ENCODE measurements at regions not wholly inside any gene's neighbourhood (a gene's known extent, or its start where the extent isn't known, plus 50 kb on each side); places are given as distances from the start of the nearest gene placed in this dataset.
"Not testable (repeated sequence)": the region's sequence is repeated elsewhere in the genome, so short reads cannot be mapped to it uniquely, and the experiment has no call there.

- H3K27ac ChIP-seq (ENCODE audit: low read depth, low read length) = no peak overlapping the region
- H3K4me1 ChIP-seq (ENCODE audit: control insufficient read depth in 3 of 3, insufficient read depth in 3 of 3, low read length in 3 of 3) = peaks cover 2 to 6% (median 3%) of the 10 kb centered on the region in 3 donors
- H3K36me3 ChIP-seq (ENCODE audit: control insufficient read depth in 3 of 3, insufficient read depth in 3 of 3, low read length in 3 of 3) = no peaks in the 10 kb centered on the region
- H3K27me3 ChIP-seq (ENCODE audit: control insufficient read depth in 3 of 3, insufficient read depth in 3 of 3, low read length in 3 of 3) = no peaks in the 10 kb centered on the region
- H3K4me3 ChIP-seq (ENCODE audit: low read length in 3 of 3) = no peak overlapping the region
- no peak overlapping the region for H3K9ac ChIP-seq (ENCODE audit: low read depth in 1 of 3, low read length in 3 of 3)
- no peaks in the 10 kb centered on the region for H3K9me3 ChIP-seq (ENCODE audit: control insufficient read depth in 3 of 3, low read length in 3 of 3)
Measured at GRCh38 chr11:123349382-123349781, 80.7 kb upstream of the GRAMD1B start.

- H3K27me3 ChIP-seq (ENCODE audit: control insufficient read depth in 3 of 3, insufficient read depth in 3 of 3, low read length in 3 of 3) = no peaks in the 10 kb centered on the region
- H3K27ac ChIP-seq (ENCODE audit: low read depth, low read length) = no peak overlapping the region
- no peak overlapping the region for H3K9ac ChIP-seq (ENCODE audit: low read depth in 1 of 3, low read length in 3 of 3)
- H3K36me3 ChIP-seq (ENCODE audit: control insufficient read depth in 3 of 3, insufficient read depth in 3 of 3, low read length in 3 of 3) = no peaks in the 10 kb centered on the region
- H3K4me3 ChIP-seq (ENCODE audit: low read length in 3 of 3) = no peak overlapping the region
- no peaks in the 10 kb centered on the region for H3K9me3 ChIP-seq (ENCODE audit: control insufficient read depth in 3 of 3, low read length in 3 of 3)
- no peaks in the 10 kb centered on the region for H3K4me1 ChIP-seq (ENCODE audit: control insufficient read depth in 3 of 3, insufficient read depth in 3 of 3, low read length in 3 of 3)
Measured at GRCh38 chr11:123344790-123345357, 85.2 kb upstream of the GRAMD1B start.

GRCh38 chr11:123344188-123344587 is 85.9 kb upstream of the GRAMD1B start:
- H3K4me3 ChIP-seq (ENCODE audit: low read length in 3 of 3); H3K9me3 ChIP-seq (ENCODE audit: control insufficient read depth in 3 of 3, low read length in 3 of 3); H3K27ac ChIP-seq (ENCODE audit: low read depth, low read length); H3K4me1 ChIP-seq (ENCODE audit: control insufficient read depth in 3 of 3, insufficient read depth in 3 of 3, low read length in 3 of 3); H3K27me3 ChIP-seq (ENCODE audit: control insufficient read depth in 3 of 3, insufficient read depth in 3 of 3, low read length in 3 of 3); H3K36me3 ChIP-seq (ENCODE audit: control insufficient read depth in 3 of 3, insufficient read depth in 3 of 3, low read length in 3 of 3); H3K9ac ChIP-seq (ENCODE audit: low read depth in 1 of 3, low read length in 3 of 3): not testable (repeated sequence)

GRCh38 chr11:123338997-123339752 is 90.9 kb upstream of the GRAMD1B start:
- Histone ChIP-seq H3K36me3 (ENCODE audit: control insufficient read depth in 3 of 3, insufficient read depth in 3 of 3, low read length in 3 of 3) (no peaks in the 10 kb centered on the region), H3K9me3 (ENCODE audit: control insufficient read depth in 3 of 3, low read length in 3 of 3) (no peaks in the 10 kb centered on the region), H3K4me1 (ENCODE audit: control insufficient read depth in 3 of 3, insufficient read depth in 3 of 3, low read length in 3 of 3) (no peaks in the 10 kb centered on the region), H3K27ac (ENCODE audit: low read depth, low read length) (no peak overlapping the region), H3K27me3 (ENCODE audit: control insufficient read depth in 3 of 3, insufficient read depth in 3 of 3, low read length in 3 of 3) (no peaks in the 10 kb centered on the region), H3K9ac (ENCODE audit: low read depth in 1 of 3, low read length in 3 of 3) (no peak overlapping the region), H3K4me3 (ENCODE audit: low read length in 3 of 3) (no peak overlapping the region)

- Histone ChIP-seq H3K9ac (ENCODE audit: low read depth in 1 of 3, low read length in 3 of 3) (no peak overlapping the region), H3K4me1 (ENCODE audit: control insufficient read depth in 3 of 3, insufficient read depth in 3 of 3, low read length in 3 of 3) (no peaks in the 10 kb centered on the region), H3K4me3 (ENCODE audit: low read length in 3 of 3) (no peak overlapping the region), H3K36me3 (ENCODE audit: control insufficient read depth in 3 of 3, insufficient read depth in 3 of 3, low read length in 3 of 3) (no peaks in the 10 kb centered on the region), H3K27me3 (ENCODE audit: control insufficient read depth in 3 of 3, insufficient read depth in 3 of 3, low read length in 3 of 3) (no peaks in the 10 kb centered on the region), H3K9me3 (ENCODE audit: control insufficient read depth in 3 of 3, low read length in 3 of 3) (no peaks in the 10 kb centered on the region), H3K27ac (ENCODE audit: low read depth, low read length) (no peak overlapping the region)
Measured at GRCh38 chr11:123338266-123338800, 91.7 kb upstream of the GRAMD1B start.

GRCh38 chr11:123334925-123335324 is 95.1 kb upstream of the GRAMD1B start:
- peaks cover 4 to 8% (median 5%) of the 10 kb centered on the region in 3 donors for H3K4me1 ChIP-seq (ENCODE audit: control insufficient read depth in 3 of 3, insufficient read depth in 3 of 3, low read length in 3 of 3)
- H3K27me3 ChIP-seq (ENCODE audit: control insufficient read depth in 3 of 3, insufficient read depth in 3 of 3, low read length in 3 of 3) = no peaks in the 10 kb centered on the region
- H3K9ac ChIP-seq (ENCODE audit: low read depth in 1 of 3, low read length in 3 of 3) = no peak overlapping the region
- no peak overlapping the region for H3K27ac ChIP-seq (ENCODE audit: low read depth, low read length)
- no peaks in the 10 kb centered on the region for H3K9me3 ChIP-seq (ENCODE audit: control insufficient read depth in 3 of 3, low read length in 3 of 3)
- H3K4me3 ChIP-seq (ENCODE audit: low read length in 3 of 3) = no peak overlapping the region
- no peaks in the 10 kb centered on the region for H3K36me3 ChIP-seq (ENCODE audit: control insufficient read depth in 3 of 3, insufficient read depth in 3 of 3, low read length in 3 of 3)

GRCh38 chr11:123332577-123332976 is 97.5 kb upstream of the GRAMD1B start:
- not testable (repeated sequence) for H3K36me3 ChIP-seq (ENCODE audit: control insufficient read depth in 3 of 3, insufficient read depth in 3 of 3, low read length in 3 of 3); H3K27ac ChIP-seq (ENCODE audit: low read depth, low read length); H3K9ac ChIP-seq (ENCODE audit: low read depth in 1 of 3, low read length in 3 of 3); H3K4me3 ChIP-seq (ENCODE audit: low read length in 3 of 3); H3K9me3 ChIP-seq (ENCODE audit: control insufficient read depth in 3 of 3, low read length in 3 of 3); H3K4me1 ChIP-seq (ENCODE audit: control insufficient read depth in 3 of 3, insufficient read depth in 3 of 3, low read length in 3 of 3); H3K27me3 ChIP-seq (ENCODE audit: control insufficient read depth in 3 of 3, insufficient read depth in 3 of 3, low read length in 3 of 3)

GRCh38 chr11:123330948-123331347 is 99.1 kb upstream of the GRAMD1B start:
- no peak overlapping the region for H3K27ac ChIP-seq (ENCODE audit: low read depth, low read length)
- H3K36me3 ChIP-seq (ENCODE audit: control insufficient read depth in 3 of 3, insufficient read depth in 3 of 3, low read length in 3 of 3) = no peaks in the 10 kb centered on the region
- H3K27me3 ChIP-seq (ENCODE audit: control insufficient read depth in 3 of 3, insufficient read depth in 3 of 3, low read length in 3 of 3) = no peaks in the 10 kb centered on the region
- H3K9ac ChIP-seq (ENCODE audit: low read depth in 1 of 3, low read length in 3 of 3) = peak overlapping the region in 2 of 3 donors; percentile 42 to 54
- H3K4me3 ChIP-seq (ENCODE audit: low read length in 3 of 3) = no peak overlapping the region
- H3K4me1 ChIP-seq (ENCODE audit: control insufficient read depth in 3 of 3, insufficient read depth in 3 of 3, low read length in 3 of 3) = peaks cover 4 to 8% (median 5%) of the 10 kb centered on the region in 3 donors
- no peaks in the 10 kb centered on the region for H3K9me3 ChIP-seq (ENCODE audit: control insufficient read depth in 3 of 3, low read length in 3 of 3)

GRCh38 chr11:123330471-123330870 is 99.6 kb upstream of the GRAMD1B start:
- H3K9ac ChIP-seq (ENCODE audit: low read depth in 1 of 3, low read length in 3 of 3) = no peak overlapping the region
- no peaks in the 10 kb centered on the region for H3K27me3 ChIP-seq (ENCODE audit: control insufficient read depth in 3 of 3, insufficient read depth in 3 of 3, low read length in 3 of 3)
- H3K4me1 ChIP-seq (ENCODE audit: control insufficient read depth in 3 of 3, insufficient read depth in 3 of 3, low read length in 3 of 3) = peaks cover 4 to 8% (median 5%) of the 10 kb centered on the region in 3 donors
- no peak overlapping the region for H3K27ac ChIP-seq (ENCODE audit: low read depth, low read length)
- no peaks in the 10 kb centered on the region for H3K36me3 ChIP-seq (ENCODE audit: control insufficient read depth in 3 of 3, insufficient read depth in 3 of 3, low read length in 3 of 3)
- H3K9me3 ChIP-seq (ENCODE audit: control insufficient read depth in 3 of 3, low read length in 3 of 3) = no peaks in the 10 kb centered on the region
- no peak overlapping the region for H3K4me3 ChIP-seq (ENCODE audit: low read length in 3 of 3)

- Histone ChIP-seq H3K27ac (ENCODE audit: low read depth, low read length) (no peak overlapping the region), H3K9me3 (ENCODE audit: control insufficient read depth in 3 of 3, low read length in 3 of 3) (no peaks in the 10 kb centered on the region), H3K27me3 (ENCODE audit: control insufficient read depth in 3 of 3, insufficient read depth in 3 of 3, low read length in 3 of 3) (no peaks in the 10 kb centered on the region), H3K4me1 (ENCODE audit: control insufficient read depth in 3 of 3, insufficient read depth in 3 of 3, low read length in 3 of 3) (peaks cover 4 to 8% (median 5%) of the 10 kb centered on the region in 3 donors), H3K4me3 (ENCODE audit: low read length in 3 of 3) (no peak overlapping the region), H3K36me3 (ENCODE audit: control insufficient read depth in 3 of 3, insufficient read depth in 3 of 3, low read length in 3 of 3) (no peaks in the 10 kb centered on the region), H3K9ac (ENCODE audit: low read depth in 1 of 3, low read length in 3 of 3) (no peak overlapping the region)
Measured at GRCh38 chr11:123330071-123330470, 100.0 kb upstream of the GRAMD1B start.

Measured in skeletal muscle tissue (tissue), 3 donors.